Dermis blood vessel endothelial cell (primary cell): ENCODE measurements at regions not wholly inside any gene's neighbourhood (a gene's known extent, or its start where the extent isn't known, plus 50 kb on each side); places are given as distances from the start of the nearest gene placed in this dataset.

Experiments
- DNase-seq: peaks from one replicate; pipeline ENCODE4 v3.0.0; 2010

GRCh38 chrX:124524852-124525251, 178.5 kb downstream of the SH2D1A start:
- no peak for DNase-seq

- no peak for DNase-seq
Measured at GRCh38 chrX:124529786-124530185, 183.4 kb downstream of the SH2D1A start.

GRCh38 chrX:124530803-124531202, 184.4 kb downstream of the SH2D1A start:
- DNase-seq = no peak

DNA sequence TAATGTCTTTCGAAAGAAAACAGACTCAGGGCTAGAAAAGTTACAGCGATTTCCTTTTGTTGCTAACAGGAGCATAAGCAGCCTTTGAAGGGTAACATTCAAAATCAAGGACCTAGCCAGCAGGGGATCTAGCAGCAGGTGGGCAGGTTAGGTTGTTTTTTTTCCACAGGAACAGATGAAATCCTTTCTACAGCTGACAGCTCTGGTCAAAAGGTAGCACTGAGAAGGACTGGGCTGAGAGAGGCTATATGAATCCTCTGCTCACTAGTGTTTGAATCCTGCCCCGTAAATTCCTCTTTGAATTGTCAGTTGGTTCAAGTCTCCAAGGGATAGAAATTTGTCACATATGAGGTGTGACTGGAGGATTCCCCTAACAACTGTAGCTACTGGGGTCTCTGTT, 188.2 kb downstream of the SH2D1A start:
- DNase-seq = no peak

DNA sequence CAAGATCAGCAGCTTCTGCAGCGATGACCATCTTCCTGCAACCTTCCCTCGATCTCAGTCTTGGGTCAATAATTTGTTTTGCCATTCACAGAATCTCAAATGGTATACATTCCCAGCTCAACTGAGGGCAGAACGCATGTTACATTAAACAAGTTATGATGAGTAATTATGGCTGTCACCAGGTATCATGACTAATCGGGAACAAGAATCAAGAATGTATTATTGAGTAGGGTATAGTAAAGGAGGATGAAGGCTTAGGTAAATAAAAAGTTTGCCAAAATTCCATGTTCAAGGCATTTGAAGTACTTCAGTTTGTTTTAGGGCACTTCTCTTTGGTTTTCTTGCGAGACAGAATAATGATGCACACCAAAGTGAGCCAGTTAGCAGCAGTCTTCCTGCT, 194.1 kb downstream of the SH2D1A start:
- no peak for DNase-seq

- DNase-seq = no peak
Measured at GRCh38 chrX:124548571-124548970, 202.2 kb downstream of the SH2D1A start.

DNA sequence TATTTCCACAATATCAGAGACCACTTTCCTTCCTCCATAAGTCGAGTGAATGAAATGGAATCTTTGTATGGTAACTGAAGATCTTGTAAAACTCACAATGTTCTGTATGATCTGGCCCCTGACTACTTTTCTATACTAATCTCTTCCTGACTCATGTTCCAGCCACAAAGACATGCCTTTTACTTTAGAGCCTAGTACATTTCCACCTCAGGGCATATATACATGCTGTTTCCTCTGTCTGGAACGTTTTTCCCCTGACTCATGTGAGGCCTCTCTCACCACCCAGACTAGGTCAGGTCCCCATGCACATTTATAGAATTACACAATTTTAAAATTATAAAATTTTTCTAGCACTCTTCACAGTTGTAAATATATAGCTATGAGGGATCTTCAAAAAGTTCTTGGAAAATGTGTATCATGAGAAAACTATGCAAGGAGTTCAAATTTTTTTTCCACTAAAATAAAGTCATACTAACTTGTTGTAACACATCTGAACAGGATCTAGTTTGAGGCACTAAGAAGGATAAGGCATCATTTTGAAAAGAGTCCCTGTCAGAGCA, 208.8 kb downstream of the SH2D1A start:
- DNase-seq = no peak

DNA sequence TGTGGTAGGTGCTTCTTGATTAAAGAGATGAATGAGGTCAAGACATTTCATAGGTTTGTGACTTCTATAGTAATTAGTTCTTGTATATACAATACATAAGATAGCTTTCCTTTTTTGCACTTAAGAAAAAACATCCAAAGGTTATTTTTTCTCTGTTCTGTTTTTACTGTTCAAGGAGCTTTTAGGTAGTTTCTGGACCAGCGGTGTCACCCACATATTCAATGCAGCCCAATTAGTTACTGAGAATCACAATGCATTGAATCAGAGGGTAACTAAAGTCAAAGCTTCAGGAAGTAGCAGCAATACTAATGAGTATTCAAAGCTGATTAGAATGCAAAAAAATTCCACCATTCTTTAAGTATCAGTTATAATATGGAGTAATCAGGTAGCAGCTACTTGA, 211.6 kb downstream of the SH2D1A start:
- no peak for DNase-seq

- DNase-seq = no peak
Measured at GRCh38 chrX:124573468-124573867, 227.1 kb downstream of the SH2D1A start.

DNA sequence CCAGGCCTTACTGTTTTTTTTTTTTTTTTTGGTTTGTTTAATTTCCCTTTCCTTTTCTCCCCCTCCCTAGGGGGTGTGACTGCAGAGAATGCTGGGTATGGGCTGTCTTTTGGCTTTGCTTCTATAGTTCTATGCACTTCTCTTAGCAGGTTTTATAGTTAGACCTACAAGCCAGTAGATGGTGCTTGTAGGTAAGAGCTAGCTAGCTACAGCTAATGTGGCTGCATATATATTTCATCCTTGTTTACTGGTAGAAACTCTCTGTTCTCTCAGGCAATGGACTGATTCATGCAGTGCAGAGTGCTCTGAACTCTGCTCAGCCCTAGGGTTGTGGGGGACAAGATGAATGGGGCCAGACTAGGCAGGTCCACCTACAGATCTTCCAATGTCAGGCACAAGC, 246.4 kb downstream of the SH2D1A start:
- DNase-seq = no peak

GRCh38 chrX:124594017-124594651, 247.8 kb downstream of the SH2D1A start:
- DNase-seq = no peak

- no peak for DNase-seq
Measured at GRCh38 chrX:124605511-124605910, 259.1 kb downstream of the SH2D1A start.

DNA sequence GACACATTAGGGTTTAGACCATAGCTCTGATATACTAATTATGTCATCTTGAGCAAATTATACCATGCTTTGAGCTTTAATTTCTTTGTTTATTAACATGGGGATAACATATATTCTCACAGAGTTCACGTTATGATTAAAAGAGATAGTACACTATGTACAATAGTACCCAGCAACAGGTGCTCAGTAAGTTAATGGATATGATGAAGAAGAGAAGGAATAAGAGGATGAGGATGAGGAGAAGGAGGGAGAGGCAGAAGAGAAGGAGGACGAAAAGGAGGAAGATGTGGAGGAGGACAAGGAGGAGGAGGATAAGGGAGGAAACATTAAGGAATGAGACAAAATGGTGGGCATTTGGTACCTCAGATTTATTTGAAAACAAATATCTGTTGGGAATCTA, 260.4 kb downstream of the SH2D1A start:
- DNase-seq = no peak

DNA sequence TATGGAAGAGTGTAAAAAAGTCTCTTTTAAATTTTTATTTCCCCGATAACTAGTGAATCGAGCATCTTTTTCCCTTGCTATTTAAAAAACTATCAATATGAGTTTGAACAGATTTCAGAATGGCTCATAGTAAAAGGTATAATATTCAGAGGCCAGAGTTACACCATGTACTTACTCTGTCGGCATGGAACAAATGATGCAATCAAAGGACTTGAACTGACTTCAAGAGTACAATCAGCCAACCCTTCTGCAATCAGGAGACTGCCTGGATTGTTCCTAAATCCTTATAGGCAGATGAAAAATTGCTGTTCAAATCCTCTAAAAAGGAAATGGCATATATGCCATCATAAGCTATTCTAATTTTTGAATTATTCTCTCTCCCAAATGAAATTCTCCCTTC, 273.3 kb downstream of the SH2D1A start:
- DNase-seq = no peak

GRCh38 chrX:124634363-124634762, 288.0 kb downstream of the SH2D1A start:
- no peak for DNase-seq

- DNase-seq = no peak
Measured at GRCh38 chrX:124641737-124642491, 295.6 kb downstream of the SH2D1A start.

DNA sequence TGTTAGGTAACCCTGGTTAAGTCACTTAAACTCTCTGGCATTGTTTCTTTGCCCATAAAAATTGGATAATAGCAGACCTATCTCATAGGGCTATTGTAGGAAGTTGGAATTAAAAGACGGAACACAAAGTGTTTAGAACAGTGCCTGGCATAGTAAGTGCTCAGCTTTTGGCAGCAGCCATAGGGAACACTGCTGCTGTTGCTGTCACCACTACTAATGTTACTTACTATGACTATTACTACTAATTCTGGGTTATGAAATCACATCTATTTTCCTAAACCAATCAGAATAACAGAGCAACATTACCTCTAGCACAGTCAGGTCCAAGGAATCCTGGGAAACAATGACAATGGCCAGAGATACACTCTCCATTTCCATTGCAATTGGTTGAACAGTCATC, 300.0 kb downstream of the SH2D1A start:
- no peak for DNase-seq

DNA sequence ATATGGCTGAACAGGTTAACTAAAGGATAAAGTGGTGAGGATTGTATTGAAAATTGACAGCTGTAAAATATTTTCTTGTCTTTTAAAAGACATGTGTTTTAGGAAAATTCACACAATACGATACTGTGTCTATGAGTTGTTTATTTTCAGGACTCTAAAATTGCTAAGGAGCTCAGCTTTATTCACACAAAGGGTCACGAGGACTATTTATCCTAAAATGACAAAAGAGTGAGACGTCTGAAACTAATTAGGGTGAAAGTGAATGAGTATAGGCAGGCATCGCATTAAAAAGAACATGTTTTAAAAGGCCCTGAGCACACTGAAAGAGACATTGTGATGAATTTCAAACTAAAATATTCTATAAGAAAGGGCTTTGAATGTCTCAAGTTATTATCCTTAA, 304.7 kb downstream of the SH2D1A start:
- no peak for DNase-seq

DNA sequence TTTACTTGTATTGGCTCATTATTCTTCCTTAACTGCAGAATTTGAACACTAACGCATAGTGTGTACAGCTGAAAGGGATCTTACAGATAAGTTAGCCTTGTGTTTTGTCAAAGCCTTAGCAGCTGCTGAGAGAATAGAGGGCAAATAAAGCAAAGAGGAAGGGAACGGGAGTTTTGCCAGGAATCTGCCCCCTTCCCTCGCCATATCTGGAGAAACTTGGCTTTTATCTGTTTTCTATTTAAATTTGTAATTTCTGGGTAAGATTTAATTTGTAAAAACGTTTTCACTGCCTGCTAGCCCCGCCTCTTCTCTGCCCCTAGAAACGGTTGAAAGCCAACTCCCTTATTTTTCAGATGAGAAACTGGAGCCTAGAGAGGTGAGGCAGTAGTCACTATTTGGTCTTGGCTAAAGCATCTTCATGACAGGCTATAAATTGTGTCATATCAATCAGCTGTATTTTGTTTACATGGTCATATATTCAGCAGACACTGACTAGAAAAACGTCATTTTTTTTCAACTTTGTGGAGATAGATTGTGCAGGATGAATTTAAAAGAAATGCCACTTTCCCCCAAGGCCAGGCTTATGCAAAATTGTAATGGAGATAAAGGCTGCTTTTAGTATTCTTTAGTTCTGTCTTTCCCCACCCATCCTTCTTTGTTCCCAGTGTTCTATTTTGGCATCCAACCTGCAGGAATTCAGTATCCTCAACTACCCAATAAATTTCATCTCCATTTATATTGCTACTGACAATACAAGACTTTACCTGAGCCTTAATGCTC, 319.4 kb downstream of the SH2D1A start:
- DNase-seq = no peak

GRCh38 chrX:124679199-124679598, 332.8 kb downstream of the SH2D1A start:
- DNase-seq = no peak

GRCh38 chrX:124680287-124680686, 333.9 kb downstream of the SH2D1A start:
- DNase-seq = no peak

GRCh38 chrX:124690495-124690894, 344.1 kb downstream of the SH2D1A start:
- no peak for DNase-seq

- DNase-seq = no peak
Measured at GRCh38 chrX:124699876-124700275, 353.5 kb downstream of the SH2D1A start.

DNA sequence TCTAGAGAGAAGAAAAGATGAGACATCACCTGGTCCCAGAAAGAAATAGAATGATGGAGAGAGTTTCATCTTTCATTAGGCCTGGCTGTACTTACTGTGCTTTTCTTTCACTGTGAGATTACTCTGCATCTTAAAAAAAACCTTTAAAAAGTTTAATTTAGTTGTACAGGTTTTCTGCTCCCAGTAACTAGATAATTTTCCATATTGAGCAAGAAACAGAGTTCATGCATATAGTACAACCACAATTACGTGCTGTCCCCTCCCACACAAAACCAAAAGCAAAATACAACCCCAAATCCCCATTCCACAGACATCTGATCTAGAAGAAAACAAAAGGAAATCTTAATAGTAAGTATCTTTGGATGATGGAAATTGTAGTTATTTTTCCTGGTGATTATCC, 371.2 kb downstream of the SH2D1A start:
- no peak for DNase-seq
